Vagina (tissue), 2 donors: ENCODE measurements at regions not wholly inside any gene's neighbourhood (a gene's known extent, or its start where the extent isn't known, plus 50 kb on each side); places are given as distances from the start of the nearest gene placed in this dataset.

ENCODE experiments used
- CTCF ChIP-seq, 3 experiments: fragments of 450-650 bp in 2 of 3; fragments of 200-600 bp in 1 of 3; sonication (generic) in 1 of 3; IDR thresholded peaks; one replicate each; pipeline ENCODE4 v1.5.1; 2017 to 2019; ENCODE audit warnings: antibody characterized with exemption in 3 of 3, mild to moderate bottlenecking in 2 of 3, moderate library complexity in 2 of 3
- POLR2AphosphoS5 ChIP-seq, 2 donors: sonication (generic); formaldehyde crosslinking; IDR thresholded peaks; one replicate each; pipeline ENCODE4 v1.9.0; 2017; ENCODE audit warnings: antibody characterized with exemption in 2 of 2, mild to moderate bottlenecking in 2 of 2, low read depth in 1 of 2; ENCODE audit not compliant: insufficient read depth in 1 of 2

GRCh38 chr6:55696041-55696440, 117.0 kb upstream of the HMGCLL1 start:
- TF ChIP-seq CTCF (IDR thresholded peaks at IDR 0.05) (no peak), POLR2AphosphoS5 (IDR thresholded peaks at IDR 0.05; ENCODE audit: insufficient read depth in 1 of 2, low read depth in 1 of 2) (peak in 1 of 2 donors; percentile 13)
